Skeletal muscle cell (primary cell): ENCODE measurements at regions not wholly inside any gene's neighbourhood (a gene's known extent, or its start where the extent isn't known, plus 50 kb on each side); places are given as distances from the start of the nearest gene placed in this dataset.
"Not testable (repeated sequence)": the region's sequence is repeated elsewhere in the genome, so short reads cannot be mapped to it uniquely, and the experiment has no call there.

Experiments
- DNase-seq: peaks from one replicate; pipeline ENCODE4 v3.0.0-alpha.2; 2010; ENCODE audit warnings: low read depth
- H3K4me3 ChIP-seq: 2 replicates; pipeline ENCODE4 v1.5.1; 2011; ENCODE audit warnings: low read depth, mild to moderate bottlenecking, control low read depth, low read length, moderate library complexity

DNA sequence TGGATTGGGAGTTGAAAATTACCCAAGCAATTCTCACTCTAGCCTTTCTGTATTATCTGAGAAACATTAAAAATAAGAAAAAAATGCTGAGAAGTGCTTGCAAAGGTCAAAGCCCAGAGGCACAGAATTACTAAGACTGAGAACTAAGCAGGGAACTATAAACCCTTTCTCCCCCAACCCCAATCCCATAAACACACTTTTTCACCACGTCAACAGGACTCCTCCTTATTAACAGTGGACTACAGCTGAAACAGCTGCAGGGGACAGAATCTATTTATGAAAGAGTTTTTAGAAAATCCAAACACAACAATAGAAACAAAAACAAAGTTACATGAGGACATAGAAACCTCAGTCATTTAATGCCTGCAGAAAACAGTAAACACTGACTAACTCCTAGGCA, 984.1 kb downstream of the TRAM1L1 start:
- DNase-seq: no peak
- no peak overlapping the region for H3K4me3 ChIP-seq

DNA sequence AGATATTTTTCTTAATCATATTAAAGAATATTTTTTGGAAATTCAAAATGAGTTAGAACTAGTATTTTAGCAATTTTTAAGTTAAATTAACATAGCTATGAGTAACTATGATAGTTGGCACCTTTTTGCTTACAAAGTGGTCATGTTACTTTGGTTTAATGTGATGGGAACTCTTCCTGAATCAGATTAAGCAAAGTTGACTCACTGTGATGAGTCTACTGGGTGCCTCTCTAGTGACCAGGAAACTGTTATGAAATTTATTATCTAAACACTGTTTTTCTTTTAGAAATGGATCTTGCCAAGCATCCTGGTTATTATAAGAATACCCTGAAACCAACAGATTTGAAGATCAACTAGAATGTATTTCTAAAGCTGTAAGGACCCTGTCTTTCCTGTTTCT, 985.8 kb downstream of the TRAM1L1 start:
- H3K4me3 ChIP-seq: no peak overlapping the region
- no peak for DNase-seq

DNA sequence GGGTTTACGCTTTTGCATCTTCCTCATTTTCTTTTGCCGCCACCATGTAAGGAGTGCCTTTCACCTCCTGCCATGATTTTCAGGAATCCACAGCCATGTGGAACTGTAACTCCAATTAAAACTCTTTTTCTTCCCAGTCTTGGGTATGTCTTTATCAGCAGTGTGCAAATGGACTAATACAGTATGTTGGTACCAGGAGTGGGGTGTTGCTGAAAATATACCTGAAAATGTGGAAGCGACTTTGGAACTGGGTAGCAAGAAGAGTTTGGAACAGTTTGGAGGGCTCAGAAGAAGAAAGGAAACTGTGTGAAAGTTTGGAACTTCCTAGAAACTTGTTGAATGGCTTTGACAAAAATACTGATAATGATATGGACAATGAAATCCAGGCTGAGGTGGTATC, 983.9 kb upstream of the NDST4 start:
- H3K4me3 ChIP-seq, DNase-seq: not testable (repeated sequence)

DNA sequence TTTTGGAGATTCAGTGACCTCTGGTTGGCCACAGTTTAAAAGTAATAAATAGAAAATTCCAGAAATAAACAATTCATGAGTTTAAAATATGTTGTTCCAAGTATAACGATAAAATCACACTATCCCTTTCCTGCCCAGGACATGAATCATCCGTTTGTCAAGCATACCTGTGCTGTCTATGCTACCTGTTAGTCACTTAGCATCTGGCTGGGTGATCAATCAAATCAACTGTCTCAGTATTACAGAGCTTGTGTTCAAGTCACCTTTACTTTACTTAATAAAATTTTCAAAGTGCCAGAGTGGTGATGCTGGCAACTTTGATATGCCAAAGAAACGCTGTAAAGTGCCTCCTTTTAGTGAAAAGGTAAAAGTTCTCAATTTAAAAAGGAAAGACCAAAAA, 979.5 kb upstream of the NDST4 start:
- no peak overlapping the region for H3K4me3 ChIP-seq
- no peak for DNase-seq

DNA sequence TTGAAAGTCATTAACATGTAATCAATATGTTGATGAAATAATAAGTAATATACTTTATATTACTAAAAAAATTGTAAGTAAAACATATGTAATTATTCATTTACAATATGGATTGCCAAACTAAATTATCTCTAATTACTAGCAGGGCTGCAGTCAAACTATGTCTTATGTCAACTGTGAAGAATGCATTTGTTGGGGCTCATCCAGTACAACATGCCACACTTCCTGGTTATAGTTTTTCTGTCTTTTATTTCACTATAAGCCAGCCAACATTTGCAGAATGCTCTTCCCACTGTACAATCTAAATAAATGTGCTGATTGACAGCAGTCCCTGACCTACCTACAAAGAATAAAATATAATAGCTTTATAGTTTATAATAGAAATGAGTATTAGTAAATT, 975.4 kb upstream of the NDST4 start:
- DNase-seq: no peak
- no peak overlapping the region for H3K4me3 ChIP-seq

DNA sequence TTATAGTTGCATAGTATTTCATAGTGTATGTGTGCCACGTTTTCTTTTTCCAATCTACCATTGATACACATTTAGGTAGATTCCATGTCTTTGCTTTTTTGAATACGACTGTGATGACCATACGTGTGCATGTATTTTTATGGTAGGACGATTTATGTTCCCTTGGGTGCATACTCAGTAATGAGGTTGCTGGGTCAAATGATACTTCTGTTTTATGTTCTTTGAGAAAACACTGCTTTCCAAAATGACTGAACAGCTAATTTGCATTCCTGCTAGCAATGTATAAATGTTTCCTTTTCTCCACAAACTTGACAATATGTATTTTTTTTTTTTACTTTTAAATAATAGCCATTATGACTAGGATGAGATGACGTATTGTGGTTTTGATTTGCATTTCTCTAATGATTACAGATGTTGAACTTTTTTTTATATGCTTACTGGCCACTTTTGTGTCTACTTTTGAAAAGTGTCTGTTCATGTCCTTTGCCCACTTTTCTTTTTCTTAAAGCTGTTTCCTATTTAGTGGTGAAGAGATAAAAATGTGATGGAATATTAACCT, 969.5 kb upstream of the NDST4 start:
- no peak overlapping the region for H3K4me3 ChIP-seq
- DNase-seq: no peak

DNA sequence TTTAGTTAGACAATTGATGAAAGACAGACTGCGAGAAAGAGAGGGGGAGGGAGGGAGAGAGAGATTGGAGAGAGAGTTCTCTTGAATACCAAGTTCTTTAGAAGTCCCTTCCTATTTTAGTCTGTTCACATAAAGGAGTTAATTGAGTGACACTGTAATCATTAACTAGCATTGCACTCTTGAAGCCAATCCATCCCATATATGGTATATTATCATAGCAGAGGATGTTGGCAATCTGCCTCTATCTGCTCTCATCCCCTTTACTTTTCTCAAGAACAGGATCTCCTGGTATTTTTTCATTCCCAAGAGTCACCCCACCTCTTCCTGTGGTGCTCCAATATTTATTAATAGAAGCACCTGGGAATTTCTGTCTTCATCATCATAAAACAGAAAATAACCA, 959.6 kb upstream of the NDST4 start:
- no peak overlapping the region for H3K4me3 ChIP-seq
- no peak for DNase-seq

DNA sequence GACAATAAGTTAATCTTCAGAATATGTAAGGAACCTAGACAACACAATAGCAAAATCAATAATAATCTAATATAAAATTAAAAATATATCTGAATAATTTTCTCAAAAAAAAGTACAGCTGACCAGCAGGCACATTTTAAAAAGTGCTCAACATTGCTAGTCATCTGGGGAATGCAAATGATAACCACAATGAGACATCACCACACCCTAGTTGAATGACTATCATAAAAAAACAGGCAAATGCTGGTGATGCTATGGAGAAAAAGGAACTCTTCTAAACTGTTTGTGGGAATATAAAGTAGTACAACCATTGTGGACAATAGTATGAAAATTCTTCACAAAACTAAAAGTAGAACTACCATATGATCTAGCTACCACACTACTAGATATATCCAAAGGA, 956.9 kb upstream of the NDST4 start:
- H3K4me3 ChIP-seq: no peak overlapping the region
- no peak for DNase-seq

DNA sequence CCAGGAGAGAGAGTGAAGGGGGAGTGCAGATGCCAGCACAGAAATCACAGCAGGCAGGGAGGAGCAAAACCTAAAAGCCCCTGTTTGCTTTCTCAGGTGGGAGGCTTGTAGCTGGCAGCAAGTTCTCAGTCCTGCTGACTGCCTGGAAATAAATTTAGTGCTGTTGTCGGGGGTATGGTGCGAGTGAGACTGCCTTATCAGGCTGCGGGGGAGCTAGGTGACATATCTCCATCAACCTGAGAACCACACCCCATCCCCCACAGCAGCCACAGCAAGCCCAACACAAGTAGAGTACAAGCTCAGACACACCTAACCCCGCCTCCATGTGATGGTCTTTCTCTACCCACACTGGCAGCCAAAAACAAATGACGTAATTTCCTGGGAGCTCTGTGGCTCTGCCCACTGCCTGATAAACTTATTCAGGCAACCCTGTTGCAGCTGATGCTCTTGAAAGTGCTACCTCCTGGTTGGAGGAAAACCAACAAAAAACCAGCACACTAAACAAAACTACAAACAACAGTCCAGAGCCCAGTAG, 953.4 kb upstream of the NDST4 start:
- H3K4me3 ChIP-seq: no peak overlapping the region
- no peak for DNase-seq

DNA sequence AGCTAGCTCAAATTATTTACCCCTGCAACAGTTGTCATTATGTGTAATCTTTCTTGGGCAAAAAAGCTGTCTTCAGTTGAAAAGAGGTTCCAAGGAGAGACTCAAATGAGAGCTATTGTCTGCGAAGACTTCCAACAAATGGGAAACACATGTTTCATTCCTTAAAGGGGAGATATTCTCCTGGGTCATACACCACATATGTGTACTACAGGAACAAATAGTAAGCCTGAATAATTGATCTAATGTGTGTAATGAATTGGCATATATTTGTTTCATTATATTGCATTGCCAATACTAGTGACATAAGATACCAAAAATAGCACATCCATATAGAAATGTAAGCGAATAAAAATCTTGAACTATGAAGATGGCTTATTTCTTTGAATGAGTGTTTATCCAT, 950.9 kb upstream of the NDST4 start:
- no peak overlapping the region for H3K4me3 ChIP-seq
- DNase-seq: no peak

DNA sequence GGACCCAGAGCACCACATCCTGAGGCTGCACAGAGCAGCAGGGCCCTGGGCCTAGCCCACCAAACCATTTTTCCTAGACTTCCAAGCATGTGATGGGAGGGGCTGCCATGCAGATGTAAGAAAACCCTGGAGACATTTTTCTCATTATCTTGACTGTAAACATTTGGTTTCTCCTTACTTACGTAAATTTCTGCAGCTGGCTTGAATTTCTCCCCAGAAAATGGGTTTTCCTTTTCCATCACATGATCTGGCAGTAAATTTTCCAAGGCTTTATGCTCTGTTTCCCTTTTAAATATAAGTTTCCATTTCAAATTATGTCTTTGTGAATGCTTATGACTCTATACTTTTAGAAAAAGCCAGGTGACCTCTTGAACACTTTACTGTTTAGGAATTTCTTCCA, 945.9 kb upstream of the NDST4 start:
- no peak overlapping the region for H3K4me3 ChIP-seq
- DNase-seq: no peak

DNA sequence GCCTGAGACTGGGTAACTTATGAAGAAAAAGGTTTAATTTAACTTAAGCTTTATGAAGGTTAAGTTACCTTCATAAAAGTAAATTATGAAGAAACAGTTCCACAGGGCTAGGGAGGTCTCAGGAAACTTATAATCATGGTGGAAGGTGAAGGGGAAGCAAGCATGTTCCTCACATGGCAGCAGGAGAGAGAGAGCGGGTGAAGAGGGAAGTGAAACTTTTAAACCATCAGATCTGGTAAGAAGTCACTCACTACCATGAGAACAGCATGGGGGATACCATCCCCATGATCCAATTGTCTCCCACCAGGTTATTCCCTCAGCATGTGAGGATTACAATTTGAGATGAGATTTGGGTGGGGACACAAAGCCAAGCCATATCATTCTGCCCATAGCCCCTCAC, 944.7 kb upstream of the NDST4 start:
- H3K4me3 ChIP-seq: no peak overlapping the region
- no peak for DNase-seq

DNA sequence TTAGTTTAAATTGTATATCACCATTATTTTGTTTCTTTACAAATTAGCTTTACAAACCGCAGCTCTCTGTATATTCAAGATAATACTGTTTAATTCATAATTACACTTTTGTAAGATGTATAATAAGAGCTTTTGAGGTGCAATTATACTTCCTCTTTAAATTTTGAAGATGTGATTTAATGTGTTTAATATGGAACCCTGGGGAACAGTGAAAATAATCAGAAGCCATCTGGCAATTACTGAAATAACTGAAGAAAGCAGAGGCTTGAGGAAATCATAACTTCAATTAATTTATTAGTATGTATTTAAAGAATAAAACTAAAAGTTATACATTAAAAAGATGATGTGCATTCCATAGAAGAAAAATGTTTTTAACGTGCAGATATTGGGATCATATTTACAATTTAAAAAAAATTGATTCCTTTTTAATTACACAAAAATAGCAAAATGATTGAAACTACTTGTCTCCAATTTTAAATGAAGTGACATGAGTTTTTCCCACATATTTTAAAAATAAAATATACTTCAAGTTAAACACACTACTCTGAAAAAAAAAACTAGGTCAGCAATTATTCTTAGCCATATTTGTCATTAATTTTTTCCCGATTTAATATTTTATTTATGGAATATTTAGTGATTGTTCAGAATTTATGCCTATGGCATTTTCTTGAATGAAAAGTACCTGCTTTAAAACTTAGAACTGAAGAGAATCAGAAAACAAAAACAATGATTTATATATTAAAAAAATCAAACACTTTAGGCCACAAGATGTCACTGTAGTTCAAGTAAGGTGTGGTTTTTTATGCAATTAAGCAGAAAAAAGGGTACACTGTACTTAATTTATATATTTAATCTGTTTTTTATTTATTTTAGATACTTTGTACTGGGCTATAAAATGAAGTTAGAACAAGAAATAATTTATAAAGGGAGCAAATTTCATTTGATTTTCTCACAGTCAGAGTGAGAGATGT, 942.7 kb upstream of the NDST4 start:
- DNase-seq: no peak
- H3K4me3 ChIP-seq: no peak overlapping the region

DNA sequence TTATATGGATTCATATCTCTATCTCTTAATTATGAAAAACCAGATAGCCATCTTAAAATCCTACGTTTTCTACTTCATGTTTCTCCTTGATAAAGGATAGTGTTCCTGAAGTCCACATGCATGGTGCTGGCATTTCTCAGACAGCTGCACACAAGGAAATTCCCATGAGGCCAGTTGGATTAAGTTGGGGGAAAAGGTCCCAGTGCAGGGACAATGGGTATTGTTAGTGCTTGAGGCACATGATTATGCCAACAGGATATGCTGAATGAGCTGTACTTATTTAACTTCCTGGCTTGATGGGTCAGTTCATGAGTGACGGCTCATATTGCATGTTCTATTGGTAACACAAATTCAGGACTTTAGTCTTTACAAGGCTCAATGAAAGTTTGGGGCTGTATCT, 913.9 kb upstream of the NDST4 start:
- no peak overlapping the region for H3K4me3 ChIP-seq
- DNase-seq: no peak

DNA sequence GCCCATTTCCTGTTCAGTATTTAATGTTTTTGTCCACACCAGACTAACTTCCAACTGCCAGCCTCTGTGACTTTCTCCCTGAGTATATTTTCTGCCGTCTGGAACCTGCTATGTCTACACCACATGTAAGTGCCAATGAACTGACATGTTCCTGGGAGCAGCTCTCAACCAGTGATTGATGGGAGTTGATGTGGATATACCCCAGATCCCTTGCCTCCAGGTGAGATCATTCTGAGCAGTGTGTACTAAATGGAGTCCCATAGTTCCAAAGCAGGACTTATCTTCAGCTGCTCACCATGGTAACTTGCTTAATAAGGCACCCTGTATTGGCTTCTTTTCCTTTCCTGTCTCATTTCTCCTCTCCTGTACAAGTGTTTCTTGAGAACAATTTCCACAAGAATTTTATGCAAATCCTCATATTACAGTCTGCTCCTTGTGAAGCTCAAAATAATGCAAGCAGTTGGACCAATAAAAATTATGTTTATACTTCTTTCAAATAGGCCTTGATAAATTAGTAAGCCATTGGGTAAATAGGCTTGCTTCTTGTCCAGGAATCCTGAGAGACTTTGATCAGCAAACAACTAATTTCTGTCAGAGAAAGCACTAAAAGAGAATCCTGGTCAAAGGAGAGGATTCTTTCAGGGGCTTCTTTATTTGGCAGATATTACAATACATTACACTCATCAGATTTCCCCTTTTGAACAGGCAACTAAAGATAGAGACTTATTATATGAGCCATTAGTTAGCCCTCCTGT, 911.7 kb upstream of the NDST4 start:
- no peak overlapping the region for H3K4me3 ChIP-seq
- DNase-seq: no peak

DNA sequence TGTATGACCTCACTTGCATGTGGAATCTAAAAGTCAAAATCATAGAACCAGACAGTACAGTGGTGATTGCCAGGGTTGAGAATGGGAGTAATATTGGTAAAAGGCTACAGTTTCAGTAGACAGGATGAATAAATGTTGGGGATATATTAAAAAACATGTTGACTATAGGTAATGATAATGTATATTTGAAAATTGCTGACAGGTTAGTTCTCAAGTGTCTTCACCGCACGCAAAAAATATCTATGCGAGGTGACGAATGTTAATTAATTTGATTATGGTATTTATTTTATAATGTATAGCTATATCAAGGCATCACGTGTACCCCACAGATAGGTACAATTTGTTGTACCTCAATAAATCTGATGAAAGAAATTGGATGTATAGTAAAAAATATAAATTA, 909.6 kb upstream of the NDST4 start:
- no peak overlapping the region for H3K4me3 ChIP-seq

DNA sequence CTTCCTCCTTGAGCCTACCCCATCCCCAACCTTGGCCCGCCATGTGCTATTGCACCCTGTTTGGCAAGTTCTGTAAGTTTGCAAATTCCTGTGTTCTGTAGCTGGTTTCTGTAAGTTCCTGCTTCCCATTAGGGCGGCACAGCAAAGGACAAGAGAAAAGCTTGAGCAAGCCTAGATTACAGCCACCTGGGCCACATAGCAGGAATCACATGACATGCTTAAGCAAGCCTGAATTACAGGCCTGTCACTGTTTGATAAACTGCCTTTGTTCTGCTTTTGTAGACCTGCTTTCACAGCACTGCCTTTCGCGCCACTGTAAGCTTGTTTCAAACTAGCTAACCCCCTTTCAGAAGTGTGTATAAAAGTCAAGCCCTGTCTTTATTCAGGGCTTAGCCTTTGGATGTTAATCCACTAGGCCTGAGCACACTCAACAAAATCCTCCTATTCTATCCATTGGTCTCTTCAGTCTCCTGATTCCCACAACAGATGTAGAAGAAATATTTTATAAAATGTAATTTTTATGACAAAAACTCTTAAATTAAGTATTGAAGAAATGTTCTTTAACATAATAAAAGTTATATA, 906.8 kb upstream of the NDST4 start:
- no peak overlapping the region for H3K4me3 ChIP-seq
- DNase-seq: no peak

More for the DNA sequence above, 909.6 kb upstream of the NDST4 start:
- DNase-seq: no peak

DNA sequence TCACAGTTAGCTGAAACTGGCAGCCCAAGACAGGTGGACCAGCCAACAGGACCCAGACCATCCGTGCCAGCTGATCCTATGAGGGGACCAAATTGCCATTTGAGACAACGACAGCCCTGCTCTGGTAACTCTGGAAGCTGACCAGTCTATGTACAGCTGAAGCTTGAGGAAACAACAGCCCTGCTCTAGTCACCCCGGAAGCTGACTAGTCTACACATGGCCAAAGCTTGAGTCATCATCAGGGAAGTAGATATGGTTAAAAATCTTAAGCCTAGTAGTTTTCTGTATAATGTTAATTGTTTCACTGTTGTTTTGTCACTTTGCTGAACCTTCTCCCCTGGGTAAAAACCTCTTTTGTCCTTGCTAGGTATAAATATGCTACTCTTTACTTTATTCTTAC, 905.4 kb upstream of the NDST4 start:
- H3K4me3 ChIP-seq: no peak overlapping the region
- no peak for DNase-seq

DNA sequence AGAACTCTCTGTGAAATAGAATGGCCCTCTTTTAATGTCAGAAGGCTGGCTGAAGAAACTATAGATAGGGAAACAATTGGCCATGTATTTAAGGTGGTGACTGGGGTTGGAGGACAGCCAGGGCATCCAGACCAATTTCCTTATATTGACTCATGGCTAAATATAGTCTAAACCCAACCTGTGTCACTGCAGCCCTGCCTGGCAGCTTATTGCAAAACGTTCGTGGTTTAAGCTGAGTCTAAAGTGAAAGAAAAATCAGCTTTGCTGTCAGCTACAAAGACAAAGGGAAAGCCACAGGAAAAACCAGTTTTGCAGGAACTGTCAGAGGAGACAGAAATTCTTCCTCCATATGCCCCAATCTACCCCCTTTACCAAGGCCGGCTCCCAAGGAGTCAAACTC, 902.8 kb upstream of the NDST4 start:
- peak; percentile 56 for DNase-seq

DNA sequence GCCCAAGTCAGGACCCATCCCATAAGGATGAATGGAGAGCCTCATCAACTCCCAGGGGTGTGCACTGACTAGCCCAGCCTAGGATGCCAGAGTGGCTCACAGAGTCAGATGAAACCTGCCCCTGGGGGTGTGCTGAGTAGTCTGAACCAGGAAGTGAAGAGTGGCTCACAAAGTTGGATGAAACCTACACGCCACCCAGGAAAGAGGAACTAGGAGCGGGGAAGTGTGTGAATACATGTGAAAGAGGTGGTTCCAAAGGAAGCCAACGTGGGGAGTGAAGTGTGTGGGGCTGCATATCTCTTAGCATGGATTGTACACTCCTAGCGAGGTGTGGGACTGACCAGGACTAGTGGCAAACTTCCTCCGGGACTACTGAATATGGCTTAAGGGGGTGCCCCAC, 902.1 kb upstream of the NDST4 start:
- H3K4me3 ChIP-seq: no peak overlapping the region
- no peak for DNase-seq

More for the DNA sequence above, 902.8 kb upstream of the NDST4 start:
- H3K4me3 ChIP-seq: no peak overlapping the region
